Vagina (tissue), 2 donors: ENCODE measurements at regions not wholly inside any gene's neighbourhood (a gene's known extent, or its start where the extent isn't known, plus 50 kb on each side); places are given as distances from the start of the nearest gene placed in this dataset.
"Not testable (repeated sequence)": the region's sequence is repeated elsewhere in the genome, so short reads cannot be mapped to it uniquely, and the experiment has no call there.

ENCODE experiments used
- POLR2A ChIP-seq, 2 donors: fragments of 450-650 bp; IDR thresholded peaks; one replicate each; pipeline ENCODE4 v1.6.1; 2017; ENCODE audit warnings: antibody characterized with exemption in 2 of 2, mild to moderate bottlenecking in 2 of 2, moderate library complexity in 2 of 2
- POLR2AphosphoS5 ChIP-seq, 2 donors: sonication (generic); formaldehyde crosslinking; IDR thresholded peaks; one replicate each; pipeline ENCODE4 v1.9.0; 2017; ENCODE audit warnings: antibody characterized with exemption in 2 of 2, mild to moderate bottlenecking in 2 of 2, low read depth in 1 of 2; ENCODE audit not compliant: insufficient read depth in 1 of 2
- TF ChIP-seq, protein P1 (sequence below), 3 experiments: fragments of 450-650 bp in 2 of 3; fragments of 200-600 bp in 1 of 3; sonication (generic) in 1 of 3; IDR thresholded peaks; one replicate each; pipeline ENCODE4 v1.5.1; 2017 to 2019; ENCODE audit warnings: antibody characterized with exemption in 3 of 3, mild to moderate bottlenecking in 2 of 3, moderate library complexity in 2 of 3

DNA sequence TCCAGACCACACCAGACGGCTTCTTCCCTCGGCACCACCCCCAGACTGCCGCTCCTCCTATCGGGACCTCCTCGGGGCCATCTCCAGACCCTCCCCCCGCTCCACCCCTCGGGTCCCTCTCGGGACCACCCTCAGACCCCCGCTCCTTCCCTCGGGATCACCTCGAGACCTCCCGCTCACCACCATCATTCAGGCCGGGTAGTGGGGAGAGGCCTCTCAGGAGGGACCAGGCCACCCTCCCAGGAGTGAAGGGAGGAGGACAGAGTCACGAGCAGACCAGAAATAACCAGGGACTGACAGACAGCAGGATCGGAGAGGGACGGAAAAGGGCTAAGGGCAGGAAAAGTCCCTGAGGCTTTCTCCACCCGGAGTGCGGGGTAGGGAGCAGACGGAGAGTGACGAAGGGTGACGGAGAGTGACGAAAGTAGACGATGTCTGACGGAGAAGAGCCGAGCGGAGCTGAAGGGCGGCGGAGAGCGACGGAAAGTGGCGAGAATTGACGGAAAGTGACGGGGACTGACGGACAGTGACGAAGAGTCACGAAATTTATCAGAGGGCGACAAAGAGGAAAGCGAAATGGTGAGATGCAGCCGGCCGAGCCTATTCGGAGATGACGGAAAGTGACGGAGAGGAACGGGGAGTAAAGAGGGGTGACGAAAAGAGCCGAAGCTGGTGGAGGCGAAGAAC lies 262.3 kb upstream of the PLCXD1 start:
- TF ChIP-seq POLR2A (IDR thresholded peaks at IDR 0.05); POLR2AphosphoS5 (IDR thresholded peaks at IDR 0.05; ENCODE audit: insufficient read depth in 1 of 2, low read depth in 1 of 2): not testable (repeated sequence)
- TF ChIP-seq, protein P1, sequence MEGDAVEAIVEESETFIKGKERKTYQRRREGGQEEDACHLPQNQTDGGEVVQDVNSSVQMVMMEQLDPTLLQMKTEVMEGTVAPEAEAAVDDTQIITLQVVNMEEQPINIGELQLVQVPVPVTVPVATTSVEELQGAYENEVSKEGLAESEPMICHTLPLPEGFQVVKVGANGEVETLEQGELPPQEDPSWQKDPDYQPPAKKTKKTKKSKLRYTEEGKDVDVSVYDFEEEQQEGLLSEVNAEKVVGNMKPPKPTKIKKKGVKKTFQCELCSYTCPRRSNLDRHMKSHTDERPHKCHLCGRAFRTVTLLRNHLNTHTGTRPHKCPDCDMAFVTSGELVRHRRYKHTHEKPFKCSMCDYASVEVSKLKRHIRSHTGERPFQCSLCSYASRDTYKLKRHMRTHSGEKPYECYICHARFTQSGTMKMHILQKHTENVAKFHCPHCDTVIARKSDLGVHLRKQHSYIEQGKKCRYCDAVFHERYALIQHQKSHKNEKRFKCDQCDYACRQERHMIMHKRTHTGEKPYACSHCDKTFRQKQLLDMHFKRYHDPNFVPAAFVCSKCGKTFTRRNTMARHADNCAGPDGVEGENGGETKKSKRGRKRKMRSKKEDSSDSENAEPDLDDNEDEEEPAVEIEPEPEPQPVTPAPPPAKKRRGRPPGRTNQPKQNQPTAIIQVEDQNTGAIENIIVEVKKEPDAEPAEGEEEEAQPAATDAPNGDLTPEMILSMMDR (IDR thresholded peaks at IDR 0.05): not testable (repeated sequence)
